HL-60 (cell line): ENCODE measurements at regions not wholly inside any gene's neighbourhood (a gene's known extent, or its start where the extent isn't known, plus 50 kb on each side); places are given as distances from the start of the nearest gene placed in this dataset.

Experiments used
- DNase-seq, 2 experiments: peaks; one replicate each; pipeline ENCODE4 v3.0.0-alpha.2; 2010 to 2020; ENCODE audit warnings: low read depth in 1 of 2, low spot score in 1 of 2
- H3K27ac ChIP-seq: fragments of 250-450 bp; sonication (Bioruptor Pico); replicated peaks from 2 replicates; pipeline ENCODE4 v1.5.1; 2020; ENCODE audit warnings: mild to moderate bottlenecking, moderate library complexity
- H3K27me3 ChIP-seq: fragments of 250-450 bp; sonication (Bioruptor Pico); 2 replicates; pipeline ENCODE4 v1.5.1; 2021; ENCODE audit warnings: mild to moderate bottlenecking, moderate library complexity; ENCODE audit not compliant: insufficient read depth, poor library complexity, severe bottlenecking
- H3K4me3 ChIP-seq: replicated peaks from 2 replicates; pipeline ENCODE4 v1.5.1; 2011; ENCODE audit warnings: mild to moderate bottlenecking, control low read depth, low read length; ENCODE audit not compliant: insufficient read depth
- CTCF ChIP-seq: IDR thresholded peaks from one replicate; pipeline ENCODE4 v1.5.1; 2011; ENCODE audit warnings: low read length, control low read depth, inconsistent platforms; ENCODE audit not compliant: insufficient read depth
- GABPA ChIP-seq: IDR thresholded peaks from 2 replicates; pipeline ENCODE4 v1.6.1; 2012; ENCODE audit warnings: low read depth
- POLR2AphosphoS5 ChIP-seq: IDR thresholded peaks from 2 replicates; pipeline ENCODE4 v1.6.1; 2012; ENCODE audit warnings: low read depth
- REST ChIP-seq: IDR thresholded peaks from 2 replicates; pipeline ENCODE4 v1.6.1; 2012; ENCODE audit warnings: low read depth; ENCODE audit not compliant: insufficient replicate concordance
- SPI1 ChIP-seq: IDR thresholded peaks from 2 replicates; pipeline ENCODE4 v1.6.1; 2012; ENCODE audit warnings: low read depth, mild to moderate bottlenecking, borderline replicate concordance

GRCh38 chr5:118752969-118753368, 235.4 kb downstream of the DTWD2 start:
- H3K4me3 ChIP-seq = no peak overlapping the region
- DNase-seq = no peak
- no peaks in the 10 kb centered on the region for H3K27me3 ChIP-seq
- no peak overlapping the region for H3K27ac ChIP-seq
- no peak for TF ChIP-seq SPI1
- no peak for TF ChIP-seq REST
- TF ChIP-seq POLR2AphosphoS5 = no peak
- TF ChIP-seq GABPA = no peak
- no peak for TF ChIP-seq CTCF

- H3K27ac ChIP-seq = no peak overlapping the region
- H3K27me3 ChIP-seq = no peaks in the 10 kb centered on the region
- no peak for DNase-seq
- TF ChIP-seq SPI1 (no peak), POLR2AphosphoS5 (no peak), CTCF (no peak), REST (no peak), GABPA (no peak)
- H3K4me3 ChIP-seq = no peak overlapping the region
These were observed 252.0 kb downstream of the DTWD2 start for GRCh38 chr5:118736396-118736795.

GRCh38 chr5:118733394-118733793, 255.0 kb downstream of the DTWD2 start:
- H3K27ac ChIP-seq = no peak overlapping the region
- no peak for TF ChIP-seq REST
- TF ChIP-seq CTCF = no peak
- no peak for DNase-seq
- no peak overlapping the region for H3K4me3 ChIP-seq
- no peaks in the 10 kb centered on the region for H3K27me3 ChIP-seq
